HG02885 (cell line): ENCODE measurements at regions not wholly inside any gene's neighbourhood (a gene's known extent, or its start where the extent isn't known, plus 50 kb on each side); places are given as distances from the start of the nearest gene placed in this dataset.

ENCODE experiments used
- ATAC-seq: cut with Tn5 transposase; IDR thresholded peaks from one replicate; pipeline ENCODE4 v1.9.1; 2021; ENCODE audit warnings: mild to moderate bottlenecking; ENCODE audit not compliant: unreplicated experiment, poor library complexity

DNA sequence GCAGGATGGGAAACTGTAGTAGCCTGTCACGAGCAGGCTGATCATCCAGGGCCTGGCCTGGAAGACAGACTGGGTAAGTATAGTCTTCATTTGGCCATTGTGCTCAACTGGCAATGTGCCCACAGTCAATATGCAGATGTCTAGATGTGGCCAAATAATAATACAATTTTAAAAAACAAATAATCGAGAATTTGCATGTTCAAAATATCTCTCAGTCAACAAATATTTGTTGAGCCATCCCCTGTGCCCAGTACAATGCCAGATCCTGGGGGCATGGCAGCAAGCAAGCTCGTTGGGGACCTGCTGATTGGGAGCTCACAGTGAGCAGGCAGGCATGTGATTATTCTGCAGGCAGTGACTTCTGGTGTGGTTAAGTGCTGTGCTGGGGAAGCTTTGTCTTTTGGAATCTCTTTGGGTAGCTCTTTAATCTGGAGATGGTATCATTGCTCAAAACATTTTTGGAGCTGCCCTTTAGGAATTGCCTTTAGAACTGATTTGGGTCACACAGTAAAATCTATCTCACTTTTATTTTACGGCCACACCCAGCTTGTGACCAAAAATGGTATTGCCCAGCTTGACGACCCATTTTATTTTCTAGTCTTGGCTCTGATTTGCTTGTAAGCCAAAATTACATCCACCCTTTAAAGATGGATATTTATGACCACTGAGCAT lies 92.2 kb downstream of the PLCE1 start:
- no peak for ATAC-seq

DNA sequence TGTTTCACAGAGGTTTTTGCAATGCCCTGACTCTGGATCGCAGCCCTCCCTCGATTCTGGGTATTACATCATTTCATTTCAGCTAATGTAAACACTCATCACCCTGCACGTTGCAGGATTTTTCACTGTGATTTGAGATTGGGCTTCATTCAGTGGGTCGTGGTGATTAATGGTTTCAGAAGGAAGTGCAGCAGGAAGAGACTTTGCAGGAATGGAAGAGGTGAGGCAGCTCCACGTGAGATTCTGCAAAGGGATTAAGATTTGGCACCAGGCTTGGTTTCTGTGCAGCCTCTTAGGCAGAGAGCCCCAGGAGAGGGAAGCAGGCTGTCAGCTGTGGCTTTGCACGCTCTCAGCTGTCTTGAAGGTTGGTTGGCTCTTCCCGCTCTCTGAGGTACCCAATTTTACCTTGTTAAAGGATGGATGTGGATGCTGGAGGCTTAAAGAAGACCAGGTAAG lies 95.2 kb downstream of the PLCE1 start:
- no peak for ATAC-seq

DNA sequence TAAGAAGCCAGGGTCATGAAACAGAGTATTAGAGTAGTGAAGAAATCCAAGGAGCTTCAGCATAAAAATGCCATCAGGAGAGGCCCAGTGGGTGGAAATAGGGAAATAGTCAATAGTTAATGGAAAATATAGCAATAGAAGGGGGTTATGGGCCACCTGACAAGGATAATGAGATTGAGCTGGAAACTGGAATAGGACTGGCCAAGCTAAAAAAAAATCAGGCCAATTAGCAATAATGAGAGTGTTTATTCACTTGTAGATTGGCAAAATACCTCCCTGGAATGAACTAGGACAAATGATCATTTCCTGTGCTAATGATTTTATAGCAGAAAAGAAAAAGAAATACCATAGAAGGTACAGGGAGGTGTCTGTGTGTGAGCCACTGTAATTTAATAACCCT lies 97.9 kb downstream of the PLCE1 start:
- ATAC-seq: no peak

- ATAC-seq: no peak
Measured at GRCh38 chr10:94092848-94093247, 99.1 kb downstream of the PLCE1 start.

GRCh38 chr10:94093286-94093905 lies 99.7 kb downstream of the PLCE1 start:
- ATAC-seq: no peak

DNA sequence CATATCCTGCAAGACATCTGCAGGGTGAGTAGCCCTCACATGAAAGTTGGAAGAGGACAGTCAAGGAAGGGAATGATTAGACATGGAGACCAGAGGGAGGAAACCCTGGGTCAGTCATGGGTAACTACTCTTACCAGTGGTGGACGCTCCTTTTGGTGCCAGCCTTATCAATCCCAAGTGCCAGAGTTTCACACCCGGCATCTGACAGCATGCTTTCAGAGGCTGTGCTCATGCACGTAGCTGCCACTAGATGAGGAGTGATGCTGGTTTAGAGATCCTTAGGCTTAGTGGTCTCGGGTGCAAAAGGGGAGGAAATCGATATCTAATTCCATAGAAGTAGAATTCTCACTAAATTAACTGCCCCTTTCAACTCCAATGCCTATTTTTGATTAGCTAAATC lies 100.8 kb downstream of the PLCE1 start:
- ATAC-seq: no peak

DNA sequence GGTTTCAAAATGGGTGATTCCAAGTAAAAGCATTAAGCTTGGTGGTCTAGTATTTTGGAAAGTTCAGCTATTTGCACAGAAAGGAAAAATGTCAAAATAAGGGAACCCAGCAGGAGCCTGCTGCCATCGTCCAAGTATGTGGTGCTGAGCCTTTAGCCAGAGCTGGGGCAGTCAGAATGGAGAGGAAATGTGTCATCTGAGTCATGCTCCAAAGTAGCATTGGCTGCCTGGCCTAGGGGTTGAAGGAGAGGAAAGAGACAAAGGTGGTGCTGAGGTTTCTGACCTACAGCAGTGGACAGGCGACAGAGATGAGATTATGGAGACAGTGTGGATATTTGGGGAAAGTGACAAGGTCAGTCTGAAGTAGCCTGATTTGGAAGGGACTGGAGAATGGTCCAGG lies 103.9 kb downstream of the PLCE1 start:
- no peak for ATAC-seq

DNA sequence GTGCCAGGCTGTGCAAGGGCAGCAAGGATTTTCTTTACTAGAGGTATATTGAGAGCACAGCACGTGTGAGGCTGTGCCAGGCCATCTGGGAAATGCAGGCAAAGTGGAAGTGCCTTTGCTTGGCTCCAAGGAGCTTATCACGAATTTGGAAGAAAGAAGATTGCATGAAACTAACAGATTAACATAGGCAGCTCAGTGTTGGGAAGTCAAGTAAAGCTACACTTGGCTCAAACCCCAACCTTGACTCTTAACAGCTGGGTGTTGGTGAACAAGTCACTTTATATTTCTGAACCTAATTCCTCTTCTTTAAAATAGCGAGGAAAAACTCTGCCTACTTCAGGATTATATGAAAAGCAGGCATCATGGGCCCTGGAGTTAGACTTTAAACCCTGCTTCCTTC lies 105.2 kb downstream of the PLCE1 start:
- no peak for ATAC-seq

GRCh38 chr10:94101894-94102293 lies 108.2 kb downstream of the PLCE1 start:
- ATAC-seq: no peak

GRCh38 chr10:94102436-94102835 lies 108.7 kb downstream of the PLCE1 start:
- no peak for ATAC-seq

DNA sequence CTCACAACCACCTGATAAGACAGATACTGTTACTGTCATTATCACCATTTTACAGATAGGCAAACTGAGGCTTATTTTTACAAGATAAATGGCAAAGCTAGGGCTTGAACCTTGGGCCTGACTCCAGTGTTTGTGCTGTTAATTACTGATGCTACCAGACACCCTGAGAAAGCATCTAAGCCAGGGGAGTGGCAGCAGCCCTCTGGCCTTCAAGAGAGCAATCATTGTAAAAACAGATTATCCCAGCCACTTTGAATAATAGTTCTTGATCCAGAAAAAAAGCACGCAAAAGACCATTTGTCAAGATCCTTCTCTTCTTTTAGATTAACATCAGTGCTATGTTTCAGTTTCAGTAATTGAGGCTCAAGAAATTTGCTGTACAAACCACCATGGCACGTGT lies 109.5 kb downstream of the PLCE1 start:
- no peak for ATAC-seq

GRCh38 chr10:94103801-94104221 lies 110.1 kb downstream of the PLCE1 start:
- no peak for ATAC-seq

GRCh38 chr10:94104316-94105000 lies 110.7 kb downstream of the PLCE1 start:
- no peak for ATAC-seq

GRCh38 chr10:94105226-94105625 lies 111.5 kb downstream of the PLCE1 start:
- no peak for ATAC-seq

DNA sequence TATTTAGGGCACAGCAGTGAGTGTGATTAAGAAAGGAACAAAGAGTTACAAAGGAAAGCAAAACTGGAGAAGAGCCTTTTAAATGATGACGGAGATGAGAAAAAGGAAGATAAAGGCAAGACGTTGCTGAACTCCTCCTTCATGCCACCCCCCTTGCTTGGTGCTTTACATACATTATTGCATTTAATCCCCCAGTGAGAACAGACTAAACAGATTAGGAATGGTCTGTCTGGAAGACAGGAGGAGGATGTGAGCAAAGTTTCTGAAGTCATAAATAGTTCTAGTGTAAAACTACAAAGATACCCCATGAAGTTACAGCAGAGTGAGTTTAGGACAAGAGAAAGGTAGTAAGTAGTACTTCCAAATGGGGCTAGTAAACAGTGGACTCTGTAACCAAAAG lies 113.5 kb downstream of the PLCE1 start:
- no peak for ATAC-seq

DNA sequence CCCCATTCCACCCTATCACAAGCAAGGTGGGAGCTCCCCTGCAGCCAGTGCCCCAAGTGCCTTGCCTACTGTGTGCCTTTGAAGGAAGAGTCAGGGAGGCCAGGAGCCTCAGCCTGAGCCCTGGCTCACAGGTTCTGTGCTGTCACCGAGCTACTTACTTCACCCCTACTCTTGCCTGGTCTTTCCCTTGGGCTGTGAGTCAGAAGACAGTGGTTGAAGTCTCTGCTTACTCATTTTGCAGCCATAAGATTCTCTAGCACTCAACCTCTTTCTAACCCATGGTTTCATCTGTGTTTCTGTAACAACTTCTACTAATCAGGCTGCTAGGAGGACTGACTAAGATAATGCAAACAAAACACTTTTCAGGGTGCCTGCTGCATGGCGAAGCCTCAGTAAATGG lies 114.5 kb downstream of the PLCE1 start:
- ATAC-seq: no peak

DNA sequence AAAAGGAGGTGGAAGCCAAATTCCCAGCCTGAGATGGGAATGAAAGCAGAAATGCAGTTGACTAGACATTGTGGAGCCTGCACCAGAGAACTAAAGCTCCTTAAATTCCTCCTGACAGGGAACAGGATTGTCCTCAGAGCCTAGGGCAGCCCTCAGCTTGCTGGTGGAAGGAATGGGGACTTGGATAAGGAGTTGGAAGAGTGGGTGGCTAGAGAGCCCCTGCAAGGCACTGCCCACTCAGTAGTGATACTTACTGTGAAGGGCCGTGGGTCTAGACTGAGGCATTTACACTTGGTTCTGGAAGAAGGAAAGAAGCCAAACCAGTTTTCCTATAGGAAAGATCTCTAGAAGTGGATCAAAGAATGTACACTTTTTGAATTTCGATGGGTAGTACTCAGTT lies 117.6 kb downstream of the PLCE1 start:
- ATAC-seq: no peak

DNA sequence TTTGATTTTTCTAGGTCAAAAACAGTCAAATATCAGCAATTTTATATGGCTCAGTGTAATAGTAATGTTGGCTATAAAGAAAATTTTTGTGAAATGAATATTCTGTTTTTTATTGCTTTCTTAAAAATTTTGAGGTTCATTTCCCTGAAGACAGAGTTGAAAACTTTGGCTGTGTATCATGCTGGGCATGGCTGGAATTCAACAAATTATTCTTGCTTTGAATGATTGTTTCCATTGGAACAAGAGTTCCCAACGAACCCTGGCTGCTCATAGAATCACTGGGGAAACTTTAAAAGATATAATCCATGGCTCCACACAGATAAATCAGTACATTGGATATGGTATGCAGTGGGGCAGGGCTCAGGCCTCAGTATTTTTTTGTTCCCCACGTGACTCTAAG lies 118.6 kb downstream of the PLCE1 start:
- no peak for ATAC-seq

GRCh38 chr10:94115725-94116124 lies 122.0 kb downstream of the PLCE1 start:
- ATAC-seq: no peak

- no peak for ATAC-seq
Measured at GRCh38 chr10:94116848-94117247, 123.1 kb downstream of the PLCE1 start.

GRCh38 chr10:94122211-94122610 lies 128.5 kb downstream of the PLCE1 start:
- no peak for ATAC-seq
